ENCODE measurements at regions not wholly inside any gene's neighbourhood (a gene's known extent, or its start where the extent isn't known, plus 50 kb on each side); places are given as distances from the start of the nearest gene placed in this dataset.

DNA sequence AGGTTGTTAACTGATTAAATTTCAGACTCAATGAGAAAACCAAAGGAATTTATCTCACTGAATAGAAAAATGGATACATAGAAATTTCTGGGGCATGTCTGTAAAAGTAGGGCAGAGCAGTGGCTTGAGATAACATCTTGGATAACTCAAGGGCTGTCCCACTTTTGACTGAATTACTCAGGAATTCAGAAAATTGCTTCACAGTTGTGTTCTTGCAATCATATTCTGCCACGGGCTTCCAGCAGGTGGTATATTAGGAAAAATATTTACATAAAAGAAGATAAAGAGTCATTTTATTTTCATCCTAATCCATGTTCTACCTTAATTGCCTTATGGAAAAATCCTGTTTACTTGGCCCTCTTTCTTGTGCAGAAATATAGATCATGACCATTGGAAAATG is 156.4 kb upstream of the AKIRIN2 start:
- Histone ChIP-seq H3K27me3 (ENCODE audit: insufficient read depth, low read length, poor library complexity, severe bottlenecking) (no peaks in the 10 kb centered on the region), H3K4me3 (ENCODE audit: low read length) (no peak overlapping the region), H3K27ac (ENCODE audit: low read depth, low read length) (no peak overlapping the region), H3K36me3 (ENCODE audit: insufficient read depth, low read length) (no peaks in the 10 kb centered on the region), H3K9me3 (ENCODE audit: low read length) (no peaks in the 10 kb centered on the region), H3K4me1 (ENCODE audit: insufficient read depth, low read length) (no peaks in the 10 kb centered on the region)
- POLR2A ChIA-PET = no interaction called here
- H3K36me3 Mint-ChIP-seq = peaks cover 0 to 3% (median 2%) of the 10 kb centered on the region in 3 donors
- H3K9me3 Mint-ChIP-seq = peaks cover 0 to 3% (median 1%) of the 10 kb centered on the region in 5 donors
- no peaks in the 10 kb centered on the region for H3K4me1 Mint-ChIP-seq
- H3K4me3 Mint-ChIP-seq = no peak overlapping the region
- CTCF ChIA-PET = no interaction called here
- DNase-seq = no peak
- peaks cover 3 to 4% of the 10 kb centered on the region in 2 donors for H3K27me3 Mint-ChIP-seq
- H3K27ac Mint-ChIP-seq = no peak overlapping the region

DNA sequence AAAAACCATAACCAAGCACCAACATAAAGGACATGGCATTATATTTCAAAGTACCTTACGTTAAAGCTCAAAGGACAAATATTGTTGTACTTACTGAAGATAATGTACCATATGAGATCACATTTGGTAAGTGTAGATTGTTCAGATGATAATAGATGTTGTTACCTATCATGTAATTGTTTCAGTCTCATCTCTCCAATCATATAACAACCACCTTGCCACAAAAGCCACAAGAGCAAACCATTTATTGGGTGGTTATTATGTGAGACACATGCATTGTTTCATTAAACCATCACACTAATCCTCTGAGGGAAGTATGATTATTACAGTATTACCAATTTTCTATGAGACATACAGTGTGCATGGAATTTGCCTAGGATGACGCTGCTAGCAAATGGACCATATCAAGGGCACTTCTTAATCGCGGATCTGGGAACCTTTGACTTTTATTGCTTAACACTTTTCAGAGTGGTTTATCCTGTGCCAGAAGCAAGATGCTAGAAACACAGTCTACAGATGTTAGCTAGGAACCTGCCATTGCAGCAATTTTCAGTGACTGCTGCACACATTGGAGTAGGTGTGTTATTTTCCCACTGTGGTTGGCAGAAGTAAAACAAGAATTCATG is 149.8 kb upstream of the AKIRIN2 start:
- no peak overlapping the region for H3K27ac Mint-ChIP-seq
- no peak overlapping the region for H3K4me3 Mint-ChIP-seq
- H3K36me3 Mint-ChIP-seq = peaks cover 0 to 3% (median 0%) of the 10 kb centered on the region in 3 donors
- H3K4me1 ChIP-seq (ENCODE audit: insufficient read depth, low read length) = no peaks in the 10 kb centered on the region
- no peak for DNase-seq
- H3K4me1 Mint-ChIP-seq = peaks cover 0 to 9% (median 8%) of the 10 kb centered on the region in 3 donors
- ChIA-PET CTCF (interaction anchor here (1.2 kb wide), 1 partner anchor 14 kb away, joined by 3 read pairs; no protein-coding TSS in a partner anchor), POLR2A (no interaction called here)
- no peaks in the 10 kb centered on the region for H3K9me3 Mint-ChIP-seq
- H3K4me3 ChIP-seq (ENCODE audit: low read length) = no peak overlapping the region
- peaks cover 0 to 15% of the 10 kb centered on the region in 2 donors for H3K27me3 Mint-ChIP-seq
- no peaks in the 10 kb centered on the region for H3K27me3 ChIP-seq (ENCODE audit: insufficient read depth, low read length, poor library complexity, severe bottlenecking)
- no peaks in the 10 kb centered on the region for H3K9me3 ChIP-seq (ENCODE audit: low read length)
- H3K36me3 ChIP-seq (ENCODE audit: insufficient read depth, low read length) = no peaks in the 10 kb centered on the region
- H3K27ac ChIP-seq (ENCODE audit: low read depth, low read length) = no peak overlapping the region

DNA sequence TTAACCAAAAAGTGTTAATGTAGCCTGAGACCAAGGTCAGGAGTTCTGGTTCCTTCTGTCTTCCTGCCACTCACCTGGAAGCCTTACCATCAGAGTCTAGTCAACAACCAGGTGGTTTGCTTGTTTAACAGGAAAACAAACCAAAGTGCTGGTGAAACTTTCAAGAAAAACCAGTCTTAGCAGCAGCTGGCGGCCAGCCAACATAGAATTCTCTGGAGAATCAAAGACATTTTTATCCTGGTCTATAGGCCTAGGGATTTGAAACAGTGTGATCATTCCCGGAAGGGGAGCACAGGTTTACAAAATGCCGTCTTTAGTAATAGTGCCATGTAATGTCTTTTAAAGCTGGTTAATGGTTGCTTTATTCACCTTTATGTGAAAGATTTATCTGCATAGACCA is 146.6 kb upstream of the AKIRIN2 start:
- CTCF ChIA-PET = no interaction called here
- Histone ChIP-seq H3K4me3 (ENCODE audit: low read length) (no peak overlapping the region), H3K9me3 (ENCODE audit: low read length) (no peaks in the 10 kb centered on the region), H3K27me3 (ENCODE audit: insufficient read depth, low read length, poor library complexity, severe bottlenecking) (no peaks in the 10 kb centered on the region), H3K4me1 (ENCODE audit: insufficient read depth, low read length) (no peaks in the 10 kb centered on the region), H3K27ac (ENCODE audit: low read depth, low read length) (no peak overlapping the region), H3K36me3 (ENCODE audit: insufficient read depth, low read length) (no peaks in the 10 kb centered on the region)
- no peaks in the 10 kb centered on the region for H3K9me3 Mint-ChIP-seq
- peaks cover 10 to 28% of the 10 kb centered on the region in 2 donors for H3K27me3 Mint-ChIP-seq
- POLR2A ChIA-PET = no interaction called here
- H3K4me1 Mint-ChIP-seq = peaks cover 0 to 9% (median 8%) of the 10 kb centered on the region in 3 donors
- no peak overlapping the region for H3K27ac Mint-ChIP-seq
- DNase-seq = no peak
- no peaks in the 10 kb centered on the region for H3K36me3 Mint-ChIP-seq
- no peak overlapping the region for H3K4me3 Mint-ChIP-seq

DNA sequence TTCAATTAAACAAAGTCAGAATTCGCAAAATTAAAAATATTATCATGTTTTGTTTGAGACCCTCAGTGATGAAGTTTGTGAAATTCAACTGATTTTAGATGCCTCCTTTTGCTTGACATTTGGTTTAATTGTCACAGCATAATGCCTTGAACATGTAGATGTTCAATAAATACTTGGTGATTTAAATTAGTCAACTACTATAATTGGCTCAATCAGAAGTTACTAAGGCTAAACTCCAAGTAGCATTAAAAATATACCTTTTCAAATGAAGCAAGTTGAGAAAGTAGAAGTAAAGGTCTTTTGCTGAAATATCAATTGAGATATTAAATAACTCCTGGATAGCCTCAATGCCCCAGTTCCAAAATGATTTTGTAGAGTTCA is 145.8 kb upstream of the AKIRIN2 start:
- POLR2A ChIA-PET = no interaction called here
- Histone ChIP-seq H3K4me3 (ENCODE audit: low read length) (no peak overlapping the region), H3K36me3 (ENCODE audit: insufficient read depth, low read length) (no peaks in the 10 kb centered on the region), H3K4me1 (ENCODE audit: insufficient read depth, low read length) (no peaks in the 10 kb centered on the region), H3K27me3 (ENCODE audit: insufficient read depth, low read length, poor library complexity, severe bottlenecking) (no peaks in the 10 kb centered on the region), H3K27ac (ENCODE audit: low read depth, low read length) (no peak overlapping the region), H3K9me3 (ENCODE audit: low read length) (no peaks in the 10 kb centered on the region)
- Mint-ChIP-seq H3K4me1 (peaks cover 0 to 9% (median 8%) of the 10 kb centered on the region in 3 donors), H3K27me3 (peaks cover 10 to 32% of the 10 kb centered on the region in 2 donors), H3K27ac (no peak overlapping the region), H3K9me3 (no peaks in the 10 kb centered on the region), H3K4me3 (no peak overlapping the region), H3K36me3 (no peaks in the 10 kb centered on the region)
- CTCF ChIA-PET = no interaction called here
- no peak for DNase-seq

DNA sequence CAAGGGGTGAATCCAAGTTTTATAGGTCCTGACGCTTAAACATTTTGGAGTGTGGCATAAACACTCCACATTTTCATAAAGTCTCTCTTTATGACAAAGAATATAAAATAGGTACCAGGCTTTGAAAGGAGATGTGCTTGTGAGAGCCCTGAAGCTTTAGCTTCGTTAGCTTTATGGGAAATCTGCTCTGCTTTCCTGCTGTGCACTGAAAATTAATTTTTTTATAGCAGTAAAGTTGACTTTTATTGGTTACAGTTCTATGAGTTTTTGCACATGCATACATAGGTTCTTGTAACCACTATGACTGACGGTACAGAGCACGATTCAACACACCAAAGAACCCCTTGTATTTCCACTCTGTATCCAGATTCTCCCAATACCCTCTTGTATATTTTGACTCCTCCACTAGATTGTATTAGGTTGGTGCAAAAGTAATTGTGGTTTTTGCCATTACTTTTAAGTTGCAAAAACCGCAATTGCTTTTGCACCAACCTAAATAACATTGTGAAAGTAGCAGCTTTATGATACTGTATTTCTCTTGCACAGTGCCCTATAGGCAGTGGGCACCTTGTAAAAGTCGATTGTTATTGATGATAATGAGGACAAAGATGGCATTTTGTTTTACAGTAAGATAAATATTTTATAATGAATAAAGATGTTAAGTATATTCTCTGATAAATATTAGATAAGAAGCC is 145.2 kb upstream of the AKIRIN2 start:
- Histone ChIP-seq H3K36me3 (ENCODE audit: insufficient read depth, low read length) (no peaks in the 10 kb centered on the region), H3K4me3 (ENCODE audit: low read length) (no peak overlapping the region), H3K9me3 (ENCODE audit: low read length) (no peaks in the 10 kb centered on the region), H3K27me3 (ENCODE audit: insufficient read depth, low read length, poor library complexity, severe bottlenecking) (no peaks in the 10 kb centered on the region), H3K27ac (ENCODE audit: low read depth, low read length) (no peak overlapping the region), H3K4me1 (ENCODE audit: insufficient read depth, low read length) (no peaks in the 10 kb centered on the region)
- DNase-seq = no peak
- POLR2A ChIA-PET = no interaction called here
- Mint-ChIP-seq H3K27ac (no peak overlapping the region), H3K36me3 (no peaks in the 10 kb centered on the region), H3K4me3 (no peak overlapping the region), H3K27me3 (peaks cover 10 to 32% of the 10 kb centered on the region in 2 donors), H3K4me1 (peaks cover 0 to 9% (median 8%) of the 10 kb centered on the region in 3 donors), H3K9me3 (no peaks in the 10 kb centered on the region)
- CTCF ChIA-PET = no interaction called here

DNA sequence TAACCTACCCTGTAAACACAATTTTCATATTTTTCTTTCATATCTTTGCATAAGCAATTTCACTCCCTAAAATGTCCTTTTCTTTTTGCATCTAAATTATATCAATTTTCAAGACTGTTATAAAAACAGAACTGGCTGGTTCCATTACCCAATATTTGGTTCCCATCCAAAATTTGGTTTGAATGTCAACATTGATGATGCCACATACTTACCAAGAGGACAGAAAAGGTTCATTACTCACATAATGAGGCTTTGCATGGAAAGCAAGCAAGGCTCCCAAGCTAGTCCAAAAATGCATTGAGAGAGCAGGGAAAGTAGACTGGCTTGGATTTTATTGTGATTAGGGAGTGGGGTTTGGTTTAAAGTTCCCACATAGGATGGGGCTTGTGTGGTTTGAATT is 144.4 kb upstream of the AKIRIN2 start:
- Mint-ChIP-seq H3K4me3 (peak overlapping the region in 1 of 7 donors; percentile 20), H3K27ac (no peak overlapping the region), H3K36me3 (no peaks in the 10 kb centered on the region), H3K27me3 (peaks cover 11 to 32% of the 10 kb centered on the region in 2 donors), H3K9me3 (no peaks in the 10 kb centered on the region), H3K4me1 (peaks cover 0 to 1% (median 0%) of the 10 kb centered on the region in 3 donors)
- H3K36me3 ChIP-seq (ENCODE audit: insufficient read depth, low read length) = no peaks in the 10 kb centered on the region
- DNase-seq = no peak
- ChIA-PET POLR2A (no interaction called here), CTCF (no interaction called here)
- H3K9me3 ChIP-seq (ENCODE audit: low read length) = no peaks in the 10 kb centered on the region
- no peak overlapping the region for H3K4me3 ChIP-seq (ENCODE audit: low read length)
- H3K27ac ChIP-seq (ENCODE audit: low read depth, low read length) = no peak overlapping the region
- H3K4me1 ChIP-seq (ENCODE audit: insufficient read depth, low read length) = no peaks in the 10 kb centered on the region
- H3K27me3 ChIP-seq (ENCODE audit: insufficient read depth, low read length, poor library complexity, severe bottlenecking) = no peaks in the 10 kb centered on the region

DNA sequence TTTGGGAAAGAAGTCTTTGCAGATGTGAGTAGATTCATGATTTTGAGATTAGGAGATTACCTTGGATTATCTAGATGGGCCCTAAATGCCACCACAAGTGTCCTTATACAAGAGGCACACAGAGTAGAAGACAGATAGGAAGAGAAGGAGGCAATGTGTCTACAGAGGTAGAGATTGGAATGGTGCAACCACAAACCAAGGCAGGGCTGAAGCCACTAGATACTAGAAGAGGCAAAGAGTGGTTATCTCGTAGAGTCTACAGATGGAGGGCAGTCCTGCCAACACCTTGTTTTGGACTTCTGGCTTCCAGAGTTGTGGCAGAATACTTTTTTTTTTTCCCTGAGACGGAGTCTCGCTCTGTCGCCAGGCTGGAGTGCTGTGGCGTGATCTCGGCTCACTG is 138.3 kb upstream of the AKIRIN2 start:
- H3K27me3 Mint-ChIP-seq = peaks cover 4 to 14% of the 10 kb centered on the region in 2 donors
- Histone ChIP-seq H3K27me3 (ENCODE audit: insufficient read depth, low read length, poor library complexity, severe bottlenecking) (no peaks in the 10 kb centered on the region), H3K9me3 (ENCODE audit: low read length) (no peaks in the 10 kb centered on the region), H3K4me1 (ENCODE audit: insufficient read depth, low read length) (no peaks in the 10 kb centered on the region), H3K27ac (ENCODE audit: low read depth, low read length) (no peak overlapping the region), H3K36me3 (ENCODE audit: insufficient read depth, low read length) (no peaks in the 10 kb centered on the region), H3K4me3 (ENCODE audit: low read length) (no peak overlapping the region)
- H3K4me3 Mint-ChIP-seq = no peak overlapping the region
- H3K27ac Mint-ChIP-seq = no peak overlapping the region
- peaks cover 0 to 6% (median 0%) of the 10 kb centered on the region in 5 donors for H3K9me3 Mint-ChIP-seq
- DNase-seq = no peak
- no peaks in the 10 kb centered on the region for H3K4me1 Mint-ChIP-seq
- H3K36me3 Mint-ChIP-seq = no peaks in the 10 kb centered on the region
- ChIA-PET CTCF (no interaction called here), POLR2A (no interaction called here)

DNA sequence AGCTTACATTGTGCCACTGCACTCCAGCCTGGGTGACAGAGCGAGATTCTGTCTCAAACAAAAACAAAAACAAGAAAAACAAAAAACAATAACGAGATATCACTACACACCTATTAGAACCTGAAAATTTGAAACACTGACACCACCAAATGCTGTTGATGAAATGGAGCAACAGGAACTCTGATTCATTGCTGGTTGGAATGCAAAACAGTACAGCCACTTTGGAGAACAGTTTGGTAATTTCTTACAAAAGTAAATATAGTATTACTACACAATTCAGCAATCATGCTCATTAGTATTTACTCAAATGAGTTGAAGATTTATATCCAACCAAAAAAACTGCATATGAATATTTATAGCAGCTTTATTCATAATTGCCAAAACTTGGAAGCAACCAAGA is 135.8 kb upstream of the AKIRIN2 start:
- peaks cover 0 to 6% (median 0%) of the 10 kb centered on the region in 5 donors for H3K9me3 Mint-ChIP-seq
- no peak overlapping the region for H3K4me3 ChIP-seq (ENCODE audit: low read length)
- H3K9me3 ChIP-seq (ENCODE audit: low read length) = no peaks in the 10 kb centered on the region
- no peaks in the 10 kb centered on the region for H3K27me3 ChIP-seq (ENCODE audit: insufficient read depth, low read length, poor library complexity, severe bottlenecking)
- no peaks in the 10 kb centered on the region for H3K36me3 Mint-ChIP-seq
- H3K27ac ChIP-seq (ENCODE audit: low read depth, low read length) = no peak overlapping the region
- DNase-seq = no peak
- ChIA-PET CTCF (interaction anchor here (1.6 kb wide), 1 partner anchor 15 kb away, joined by 3 read pairs; no protein-coding TSS in a partner anchor), POLR2A (no interaction called here)
- H3K4me3 Mint-ChIP-seq = no peak overlapping the region
- H3K27me3 Mint-ChIP-seq = peaks cover 3 to 5% of the 10 kb centered on the region in 2 donors
- H3K36me3 ChIP-seq (ENCODE audit: insufficient read depth, low read length) = no peaks in the 10 kb centered on the region
- H3K4me1 ChIP-seq (ENCODE audit: insufficient read depth, low read length) = no peaks in the 10 kb centered on the region
- no peak overlapping the region for H3K27ac Mint-ChIP-seq
- H3K4me1 Mint-ChIP-seq = no peaks in the 10 kb centered on the region
